ENCODE measurements at regions not wholly inside any gene's neighbourhood (a gene's known extent, or its start where the extent isn't known, plus 50 kb on each side); places are given as distances from the start of the nearest gene placed in this dataset.

DNA sequence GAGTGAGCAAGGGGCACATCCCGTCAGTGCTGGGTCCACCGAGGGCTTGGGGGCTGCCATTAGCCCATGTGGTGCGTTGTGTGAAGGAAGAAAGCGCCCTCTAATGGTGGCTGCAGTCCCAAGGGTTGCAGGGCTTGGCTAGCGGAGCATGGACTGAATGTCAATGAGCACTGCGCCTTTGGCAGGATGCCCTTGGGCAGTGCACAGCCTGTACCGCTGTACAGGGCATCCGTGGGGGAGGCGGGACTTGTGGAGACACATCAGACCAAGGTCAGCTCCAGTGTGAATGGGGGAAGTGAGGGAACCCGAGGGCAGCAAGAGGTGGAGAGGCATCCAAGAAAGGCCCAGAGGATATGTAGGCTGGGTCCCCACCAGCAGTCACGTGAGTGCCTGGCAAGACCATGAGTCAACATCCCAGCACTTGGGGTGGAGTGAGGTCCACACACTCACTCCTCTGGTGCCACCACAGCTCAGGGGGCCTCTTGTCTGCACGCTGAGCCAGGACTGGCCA is 75.5 kb upstream of the MED9 start:
- TF ChIP-seq YY1 (IDR thresholded peaks at IDR 0.05; ENCODE audit: low read depth) = 0 out of 2 replicates have a peak, but pooled peaks have one; percentile 24
- TF ChIP-seq EGR1 (IDR thresholded peaks at IDR 0.05) = no peak
- TF ChIP-seq, protein P1, sequence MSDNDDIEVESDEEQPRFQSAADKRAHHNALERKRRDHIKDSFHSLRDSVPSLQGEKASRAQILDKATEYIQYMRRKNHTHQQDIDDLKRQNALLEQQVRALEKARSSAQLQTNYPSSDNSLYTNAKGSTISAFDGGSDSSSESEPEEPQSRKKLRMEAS (IDR thresholded peaks at IDR 0.05) = peak; percentile 23; the same call in 1 of the 2 replicates
- TF ChIP-seq NFIC (IDR thresholded peaks at IDR 0.05) = peak; percentile 71
- peak; percentile 52 for TF ChIP-seq RAD21 (IDR thresholded peaks at IDR 0.05; ENCODE audit: low read depth)
- TF ChIP-seq, protein P2, sequence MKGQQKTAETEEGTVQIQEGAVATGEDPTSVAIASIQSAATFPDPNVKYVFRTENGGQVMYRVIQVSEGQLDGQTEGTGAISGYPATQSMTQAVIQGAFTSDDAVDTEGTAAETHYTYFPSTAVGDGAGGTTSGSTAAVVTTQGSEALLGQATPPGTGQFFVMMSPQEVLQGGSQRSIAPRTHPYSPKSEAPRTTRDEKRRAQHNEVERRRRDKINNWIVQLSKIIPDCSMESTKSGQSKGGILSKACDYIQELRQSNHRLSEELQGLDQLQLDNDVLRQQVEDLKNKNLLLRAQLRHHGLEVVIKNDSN (IDR thresholded peaks at IDR 0.05) = peak; percentile 16; the same call in 1 of the 2 replicates
- TF ChIP-seq ZBTB7A (IDR thresholded peaks at IDR 0.05; ENCODE audit: low read depth) = no peak

DNA sequence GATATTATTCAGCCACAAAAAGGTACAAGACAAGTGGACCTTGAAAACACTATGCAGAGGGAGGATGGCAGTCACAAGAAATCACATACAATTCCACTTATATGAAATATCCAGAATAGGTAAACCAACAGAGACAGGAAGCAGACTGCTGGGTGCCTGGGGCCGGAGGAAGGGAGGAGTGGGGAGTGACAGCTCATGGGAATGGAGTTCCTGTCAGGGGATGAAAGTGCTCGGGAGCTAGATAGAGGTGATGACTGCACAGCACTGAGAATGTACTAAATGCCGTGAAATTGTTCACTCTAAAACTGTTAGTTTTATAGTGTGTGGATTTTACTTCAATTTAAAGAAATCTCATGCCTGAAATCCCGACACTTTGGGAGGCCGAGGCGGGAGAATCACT is 74.2 kb upstream of the MED9 start:
- TF ChIP-seq EP300 (IDR thresholded peaks at IDR 0.05; ENCODE audit: borderline replicate concordance) (no peak), EGR1 (IDR thresholded peaks at IDR 0.05) (no peak), ZBTB7A (IDR thresholded peaks at IDR 0.05; ENCODE audit: low read depth) (no peak)

DNA sequence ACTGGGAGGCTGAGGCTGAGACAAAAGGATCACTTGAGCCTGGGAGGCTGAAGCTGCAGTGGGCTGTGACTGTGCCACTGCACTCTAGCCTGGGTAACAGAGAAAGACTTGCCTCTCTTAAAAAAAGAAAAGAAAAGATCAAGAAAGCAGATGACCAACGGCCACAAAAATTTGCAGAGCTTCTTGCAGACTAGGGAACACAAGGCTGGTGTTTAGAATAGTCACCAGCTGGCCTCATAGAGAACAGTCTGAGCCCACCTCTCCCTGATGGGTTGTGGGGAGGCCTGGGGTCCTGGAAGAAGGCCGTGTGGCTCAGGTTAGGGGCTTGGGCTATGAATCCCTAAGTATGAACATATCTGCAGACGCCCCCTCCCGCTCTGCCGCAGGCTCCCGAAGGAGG is 73.7 kb upstream of the MED9 start:
- TF ChIP-seq TCF12 (IDR thresholded peaks at IDR 0.05; ENCODE audit: low read depth) (no peak), EGR1 (IDR thresholded peaks at IDR 0.05) (no peak), TAF1 (IDR thresholded peaks at IDR 0.05; ENCODE audit: low read depth) (no peak), YY1 (IDR thresholded peaks at IDR 0.05; ENCODE audit: low read depth) (no peak), RAD21 (IDR thresholded peaks at IDR 0.05; ENCODE audit: low read depth) (no peak), EP300 (IDR thresholded peaks at IDR 0.05; ENCODE audit: borderline replicate concordance) (no peak)

DNA sequence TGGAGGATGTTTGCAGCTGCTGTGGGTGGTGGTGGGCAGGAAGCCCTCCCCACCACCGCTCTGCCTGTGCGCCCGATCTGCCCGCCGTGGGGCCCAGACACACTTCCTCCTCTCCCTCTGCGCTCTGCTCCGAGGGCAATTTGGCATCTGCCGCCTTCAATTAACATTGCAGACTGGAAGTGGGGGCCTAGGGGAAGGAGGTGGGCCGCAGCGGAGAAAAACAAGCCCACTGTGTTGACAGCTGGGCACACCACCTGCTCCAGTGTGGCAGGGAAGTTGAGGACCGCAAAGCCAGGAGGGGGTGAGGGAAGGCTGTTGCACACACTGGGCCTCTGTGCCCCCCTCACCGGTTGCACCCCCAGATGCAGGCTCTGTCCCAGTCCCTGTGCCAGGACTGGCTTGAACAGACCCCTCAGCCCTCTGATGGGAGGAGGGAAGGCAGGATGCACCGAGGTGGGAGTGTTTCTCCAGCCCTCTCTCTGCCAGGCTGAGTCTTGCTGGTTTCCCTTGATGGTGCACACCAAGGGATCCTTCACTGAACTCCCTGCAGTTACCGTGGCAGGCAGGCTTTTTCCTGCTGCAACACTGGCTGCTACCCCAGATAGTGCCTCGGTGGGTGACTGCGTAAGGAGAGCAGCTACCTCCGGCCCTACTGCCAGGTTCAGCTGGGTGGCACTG is 72.8 kb upstream of the MED9 start:
- no peak for TF ChIP-seq EP300 (IDR thresholded peaks at IDR 0.05; ENCODE audit: borderline replicate concordance)

DNA sequence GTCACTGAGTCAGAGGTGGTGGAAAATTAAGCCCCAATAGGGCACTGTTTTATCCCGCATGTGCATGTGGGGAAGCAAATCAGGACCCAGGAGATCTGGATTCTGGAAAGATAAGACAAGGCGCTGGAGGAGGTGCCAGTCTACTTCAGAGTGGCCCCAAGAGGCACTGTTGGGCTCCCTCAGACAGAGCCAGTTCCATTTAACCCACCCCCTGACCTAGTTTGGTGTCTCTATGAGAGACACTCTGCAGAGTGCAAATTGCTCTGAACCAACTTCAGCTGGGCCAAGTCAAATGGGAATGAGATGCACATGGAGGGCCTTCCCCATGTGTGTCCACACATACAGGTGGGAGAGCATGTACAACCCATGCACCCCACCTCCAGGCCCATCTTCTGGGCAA is 71.1 kb upstream of the MED9 start:
- TF ChIP-seq TAF1 (IDR thresholded peaks at IDR 0.05; ENCODE audit: low read depth) (no peak), YY1 (IDR thresholded peaks at IDR 0.05; ENCODE audit: low read depth) (no peak), CEBPB (IDR thresholded peaks at IDR 0.05) (no peak), EP300 (IDR thresholded peaks at IDR 0.05; ENCODE audit: borderline replicate concordance) (no peak), RAD21 (IDR thresholded peaks at IDR 0.05; ENCODE audit: low read depth) (no peak), EGR1 (IDR thresholded peaks at IDR 0.05) (no peak), ZBTB7A (IDR thresholded peaks at IDR 0.05; ENCODE audit: low read depth) (no peak), NFIC (IDR thresholded peaks at IDR 0.05) (no peak), TEAD4 (IDR thresholded peaks at IDR 0.05) (no peak), TCF12 (IDR thresholded peaks at IDR 0.05; ENCODE audit: low read depth) (no peak), CREB1 (IDR thresholded peaks at IDR 0.05; ENCODE audit: low read depth) (no peak), FOXM1 (IDR thresholded peaks at IDR 0.05; ENCODE audit: borderline replicate concordance, low read depth) (no peak)
- TF ChIP-seq, protein P2 (IDR thresholded peaks at IDR 0.05) = no peak
- TF ChIP-seq, protein P3, sequence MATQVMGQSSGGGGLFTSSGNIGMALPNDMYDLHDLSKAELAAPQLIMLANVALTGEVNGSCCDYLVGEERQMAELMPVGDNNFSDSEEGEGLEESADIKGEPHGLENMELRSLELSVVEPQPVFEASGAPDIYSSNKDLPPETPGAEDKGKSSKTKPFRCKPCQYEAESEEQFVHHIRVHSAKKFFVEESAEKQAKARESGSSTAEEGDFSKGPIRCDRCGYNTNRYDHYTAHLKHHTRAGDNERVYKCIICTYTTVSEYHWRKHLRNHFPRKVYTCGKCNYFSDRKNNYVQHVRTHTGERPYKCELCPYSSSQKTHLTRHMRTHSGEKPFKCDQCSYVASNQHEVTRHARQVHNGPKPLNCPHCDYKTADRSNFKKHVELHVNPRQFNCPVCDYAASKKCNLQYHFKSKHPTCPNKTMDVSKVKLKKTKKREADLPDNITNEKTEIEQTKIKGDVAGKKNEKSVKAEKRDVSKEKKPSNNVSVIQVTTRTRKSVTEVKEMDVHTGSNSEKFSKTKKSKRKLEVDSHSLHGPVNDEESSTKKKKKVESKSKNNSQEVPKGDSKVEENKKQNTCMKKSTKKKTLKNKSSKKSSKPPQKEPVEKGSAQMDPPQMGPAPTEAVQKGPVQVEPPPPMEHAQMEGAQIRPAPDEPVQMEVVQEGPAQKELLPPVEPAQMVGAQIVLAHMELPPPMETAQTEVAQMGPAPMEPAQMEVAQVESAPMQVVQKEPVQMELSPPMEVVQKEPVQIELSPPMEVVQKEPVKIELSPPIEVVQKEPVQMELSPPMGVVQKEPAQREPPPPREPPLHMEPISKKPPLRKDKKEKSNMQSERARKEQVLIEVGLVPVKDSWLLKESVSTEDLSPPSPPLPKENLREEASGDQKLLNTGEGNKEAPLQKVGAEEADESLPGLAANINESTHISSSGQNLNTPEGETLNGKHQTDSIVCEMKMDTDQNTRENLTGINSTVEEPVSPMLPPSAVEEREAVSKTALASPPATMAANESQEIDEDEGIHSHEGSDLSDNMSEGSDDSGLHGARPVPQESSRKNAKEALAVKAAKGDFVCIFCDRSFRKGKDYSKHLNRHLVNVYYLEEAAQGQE (IDR thresholded peaks at IDR 0.05; ENCODE audit: low read depth) = no peak
- TF ChIP-seq, protein P1 (IDR thresholded peaks at IDR 0.05) = no peak

DNA sequence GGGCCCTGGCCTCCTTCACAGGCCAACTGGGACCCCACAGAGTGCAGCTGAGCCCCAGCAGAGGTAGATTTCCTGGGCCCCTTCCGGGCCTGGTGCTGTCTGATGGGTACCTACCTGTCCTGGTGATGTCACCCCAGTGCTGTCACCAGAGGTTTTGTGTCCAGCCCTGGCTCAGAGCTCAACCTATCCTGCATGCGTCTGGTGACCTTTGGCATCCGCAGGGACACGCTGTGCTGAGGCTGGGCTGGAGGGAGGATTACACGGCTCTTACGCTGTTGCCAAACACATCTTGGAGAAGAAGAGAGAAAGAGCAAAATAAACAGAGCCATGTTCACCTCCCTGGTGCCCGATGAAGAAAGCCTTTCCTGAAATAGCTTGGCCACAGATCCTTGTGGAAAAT is 70.6 kb upstream of the MED9 start:
- no peak for TF ChIP-seq NFIC (IDR thresholded peaks at IDR 0.05)
- no peak for TF ChIP-seq TEAD4 (IDR thresholded peaks at IDR 0.05)
- TF ChIP-seq TAF1 (IDR thresholded peaks at IDR 0.05; ENCODE audit: low read depth) = no peak
- TF ChIP-seq, protein P3 (IDR thresholded peaks at IDR 0.05; ENCODE audit: low read depth) = no peak
- no peak for TF ChIP-seq CEBPB (IDR thresholded peaks at IDR 0.05)
- TF ChIP-seq EGR1 (IDR thresholded peaks at IDR 0.05) = no peak
- no peak for TF ChIP-seq ZBTB7A (IDR thresholded peaks at IDR 0.05; ENCODE audit: low read depth)
- TF ChIP-seq EP300 (IDR thresholded peaks at IDR 0.05; ENCODE audit: borderline replicate concordance) = no peak
- TF ChIP-seq, protein P1 (IDR thresholded peaks at IDR 0.05) = no peak
- no peak for TF ChIP-seq YY1 (IDR thresholded peaks at IDR 0.05; ENCODE audit: low read depth)
- TF ChIP-seq TCF12 (IDR thresholded peaks at IDR 0.05; ENCODE audit: low read depth) = no peak
- TF ChIP-seq, protein P2 (IDR thresholded peaks at IDR 0.05) = no peak
